NT2/D1 (cell line): ENCODE measurements at regions not wholly inside any gene's neighbourhood (a gene's known extent, or its start where the extent isn't known, plus 50 kb on each side); places are given as distances from the start of the nearest gene placed in this dataset.

Experiments used
- YY1 ChIP-seq: IDR thresholded peaks from 2 replicates; pipeline ENCODE4 v1.6.1; 2011; ENCODE audit not compliant: insufficient read length, insufficient read depth
- ZNF274 ChIP-seq: IDR thresholded peaks from 2 replicates; pipeline ENCODE4 v1.6.1; 2011; ENCODE audit warnings: mild to moderate bottlenecking, low read depth, low read length

DNA sequence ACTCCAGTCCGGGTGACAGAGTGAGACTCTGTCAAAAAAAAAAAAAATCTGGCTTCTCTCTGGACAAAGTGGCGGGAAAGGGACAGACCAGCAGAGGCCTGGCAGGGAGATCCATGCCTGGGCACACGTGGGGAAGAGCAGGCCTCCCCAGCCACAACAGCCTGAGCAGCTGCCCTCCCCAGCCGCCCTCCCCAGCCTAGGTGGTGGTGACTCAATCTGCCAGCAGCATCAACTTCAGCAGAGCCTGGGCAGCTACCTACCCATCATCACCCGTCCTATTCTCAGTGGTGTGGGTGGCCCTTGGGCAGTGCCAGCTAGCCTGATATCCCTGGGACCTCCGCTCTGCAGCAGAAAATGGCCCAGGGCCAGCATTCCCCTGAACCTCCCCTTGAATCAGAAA is 612.4 kb downstream of the FBXO15 start:
- TF ChIP-seq ZNF274 (no peak), YY1 (no peak)
